KMS-11 (cell line): ENCODE measurements at regions not wholly inside any gene's neighbourhood (a gene's known extent, or its start where the extent isn't known, plus 50 kb on each side); places are given as distances from the start of the nearest gene placed in this dataset.

Experiments
- H2AFZ ChIP-seq: fragments of 200-600 bp; sonication (generic); 2 replicates; pipeline ENCODE4 v1.6.1; 2016; ENCODE audit warnings: antibody characterized with exemption, mixed run types, low read depth
- H3K27ac ChIP-seq: fragments of 200-600 bp; sonication (generic); 2 replicates; pipeline ENCODE4 v1.6.1; 2016; ENCODE audit warnings: mild to moderate bottlenecking, mixed run types
- H3K27me3 ChIP-seq: fragments of 200-600 bp; sonication (generic); 2 replicates; pipeline ENCODE4 v1.6.1; 2017; ENCODE audit warnings: mild to moderate bottlenecking, low read depth, mixed run types, moderate library complexity; ENCODE audit not compliant: insufficient read depth
- H3K36me3 ChIP-seq: fragments of 200-600 bp; sonication (generic); 2 replicates; pipeline ENCODE4 v1.6.1; 2017; ENCODE audit warnings: mild to moderate bottlenecking, mixed run types; ENCODE audit not compliant: insufficient read depth
- H3K4me1 ChIP-seq: fragments of 200-600 bp; sonication (generic); 2 replicates; pipeline ENCODE4 v1.6.1; 2016; ENCODE audit warnings: mild to moderate bottlenecking, low read depth, mixed run types; ENCODE audit not compliant: poor library complexity, severe bottlenecking
- H3K4me2 ChIP-seq: fragments of 200-600 bp; sonication (generic); 2 replicates; pipeline ENCODE4 v1.7.0; 2016; ENCODE audit warnings: mild to moderate bottlenecking, mixed run types
- H3K4me3 ChIP-seq: fragments of 200-600 bp; sonication (generic); IDR thresholded peaks from 2 replicates; pipeline ENCODE4 v1.6.1; 2017; ENCODE audit warnings: low read depth, low read length, mixed read lengths; ENCODE audit not compliant: insufficient read depth
- H3K79me2 ChIP-seq: fragments of 200-600 bp; sonication (generic); 2 replicates; pipeline ENCODE4 v1.6.1; 2016; ENCODE audit warnings: low read depth, mixed run types; ENCODE audit not compliant: insufficient read depth
- H3K9ac ChIP-seq: fragments of 200-600 bp; sonication (generic); 2 replicates; pipeline ENCODE4 v1.6.1; 2016; ENCODE audit warnings: mild to moderate bottlenecking, mixed run types
- H4K20me1 ChIP-seq: fragments of 200-600 bp; sonication (generic); 2 replicates; pipeline ENCODE4 v1.6.1; 2016; ENCODE audit warnings: mild to moderate bottlenecking, mixed run types; ENCODE audit not compliant: insufficient read depth
- CTCF ChIP-seq: fragments of 200-600 bp; sonication (generic); conservative IDR thresholded peaks from 2 replicates; pipeline ENCODE4 v1.6.1; 2017; ENCODE audit warnings: low read depth, mild to moderate bottlenecking, antibody characterized with exemption, low read length, moderate library complexity, mixed read lengths

DNA sequence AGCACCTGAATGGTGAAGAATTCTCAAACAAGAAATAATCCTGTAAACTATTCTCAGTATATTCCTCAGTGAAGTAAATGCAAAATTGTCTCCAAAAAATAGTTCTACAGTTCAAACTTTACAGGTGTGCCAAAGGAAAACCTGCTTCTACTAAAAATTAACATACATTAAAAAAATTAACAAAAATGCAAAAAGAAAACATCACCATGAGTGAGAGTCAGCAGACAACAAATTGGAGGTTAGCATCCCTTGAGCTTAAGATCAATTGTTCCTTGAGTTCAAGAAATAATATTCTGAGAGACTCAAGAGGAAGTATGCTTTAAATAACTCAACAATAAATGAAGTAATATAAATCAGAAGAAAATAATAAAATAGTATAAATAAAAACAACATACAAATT, 278.4 kb upstream of the MME start:
- no peak overlapping the region for H3K4me3 ChIP-seq

DNA sequence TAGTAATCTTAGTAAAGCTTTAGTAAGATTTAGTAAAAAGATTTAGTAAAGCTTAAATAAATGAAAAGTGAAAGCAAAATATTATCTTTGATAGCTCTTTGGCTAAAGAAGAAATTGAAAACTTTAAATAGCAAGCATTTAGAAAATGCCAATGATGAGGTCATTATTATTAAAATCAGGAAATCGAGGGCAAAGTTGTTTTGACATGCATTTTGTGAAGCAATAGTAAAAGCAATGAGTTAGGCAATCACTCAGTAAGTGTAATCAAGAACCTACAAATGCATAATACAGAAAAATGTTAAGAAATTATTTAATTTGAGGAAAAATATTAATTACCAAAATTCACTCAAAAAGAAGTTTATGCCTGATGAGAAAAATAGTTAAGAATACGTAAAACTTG, 280.3 kb upstream of the MME start:
- H3K4me1 ChIP-seq: peaks cover 5% of the 10 kb centered on the region
- H3K79me2 ChIP-seq: no peaks in the 10 kb centered on the region
- H3K9ac ChIP-seq: no peak overlapping the region
- H3K4me2 ChIP-seq: no peak overlapping the region
- H4K20me1 ChIP-seq: no peaks in the 10 kb centered on the region
- no peaks in the 10 kb centered on the region for H3K36me3 ChIP-seq
- no peak for TF ChIP-seq CTCF
- H2AFZ ChIP-seq: no peak overlapping the region
- H3K27ac ChIP-seq: no peak overlapping the region
- no peaks in the 10 kb centered on the region for H3K27me3 ChIP-seq
- H3K4me3 ChIP-seq: no peak overlapping the region

More for the DNA sequence above, 278.4 kb upstream of the MME start:
- no peaks in the 10 kb centered on the region for H3K36me3 ChIP-seq
- no peak overlapping the region for H2AFZ ChIP-seq
- no peaks in the 10 kb centered on the region for H3K27me3 ChIP-seq
- H3K9ac ChIP-seq: no peak overlapping the region
- no peaks in the 10 kb centered on the region for H3K79me2 ChIP-seq
- H4K20me1 ChIP-seq: no peaks in the 10 kb centered on the region
- H3K27ac ChIP-seq: no peak overlapping the region
- TF ChIP-seq CTCF: no peak
- H3K4me1 ChIP-seq: peaks cover 5% of the 10 kb centered on the region
- H3K4me2 ChIP-seq: no peak overlapping the region

GRCh38 chr3:154795582-154795981, 284.5 kb upstream of the MME start:
- Histone ChIP-seq H3K27ac (no peak overlapping the region), H3K27me3 (no peaks in the 10 kb centered on the region), H2AFZ (no peak overlapping the region), H3K36me3 (no peaks in the 10 kb centered on the region), H3K4me1 (peaks cover 5% of the 10 kb centered on the region), H4K20me1 (no peaks in the 10 kb centered on the region), H3K9ac (no peak overlapping the region), H3K79me2 (no peaks in the 10 kb centered on the region), H3K4me3 (no peak overlapping the region), H3K4me2 (no peak overlapping the region)
- no peak for TF ChIP-seq CTCF

DNA sequence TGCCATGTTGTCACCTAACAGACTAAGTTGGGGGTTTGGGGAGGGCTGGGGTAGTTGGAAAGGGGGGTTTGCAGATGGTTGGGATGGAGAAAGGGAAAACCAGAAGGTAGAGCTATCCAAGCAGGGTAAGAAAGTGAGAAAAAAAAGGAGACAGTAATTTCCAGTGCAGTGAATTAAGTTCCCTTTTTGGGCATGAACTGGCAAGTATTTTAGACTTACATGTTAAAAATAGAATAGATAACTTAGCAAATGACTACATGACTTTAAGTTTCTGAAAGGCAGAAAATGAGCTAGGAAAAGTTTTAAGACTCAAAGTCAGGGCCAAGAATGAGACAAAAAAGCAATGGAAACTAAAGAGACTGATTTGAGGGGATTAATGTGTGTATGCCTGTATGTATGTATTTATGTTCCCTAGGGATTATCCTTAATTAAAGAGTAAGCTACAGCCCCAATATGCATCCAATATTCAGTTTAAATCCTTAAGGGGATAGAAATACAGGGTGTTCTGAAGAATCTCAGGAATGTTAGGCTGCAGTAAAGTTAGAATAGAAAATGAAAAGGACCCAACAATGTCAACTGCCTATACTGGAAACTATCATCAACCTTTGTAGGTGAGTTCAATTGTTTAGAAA, 285.2 kb upstream of the MME start:
- no peak overlapping the region for H3K4me3 ChIP-seq
- H3K36me3 ChIP-seq: no peaks in the 10 kb centered on the region
- no peak for TF ChIP-seq CTCF
- no peaks in the 10 kb centered on the region for H3K79me2 ChIP-seq
- no peaks in the 10 kb centered on the region for H3K27me3 ChIP-seq
- H4K20me1 ChIP-seq: no peaks in the 10 kb centered on the region
- no peak overlapping the region for H2AFZ ChIP-seq
- H3K27ac ChIP-seq: no peak overlapping the region
- no peak overlapping the region for H3K9ac ChIP-seq
- H3K4me2 ChIP-seq: no peak overlapping the region
- H3K4me1 ChIP-seq: peaks cover 5% of the 10 kb centered on the region
